B cell (primary cell): ENCODE measurements at regions not wholly inside any gene's neighbourhood (a gene's known extent, or its start where the extent isn't known, plus 50 kb on each side); places are given as distances from the start of the nearest gene placed in this dataset.

Source experiments
- ATAC-seq: fragments of 200-7000 bp; cut with Tn5 transposase; one replicate; pipeline ENCODE4 v1.10.0; 2021; ENCODE audit warnings: low read depth, mild to moderate bottlenecking, moderate number of reproducible peaks, moderate library complexity
- CTCF ChIA-PET: fragments of 350-600 bp; sonication (Branson Sonifier 250); formaldehyde crosslinking; loops from one replicate; lab custom pipeline; 2021; ENCODE audit warnings: antibody characterized with exemption, inconsistent platforms; lab: Charles Lee
- POLR2A ChIA-PET: fragments of 350-600 bp; sonication (Branson Sonifier 250); formaldehyde crosslinking; loops from one replicate; lab custom pipeline; 2021; ENCODE audit warnings: antibody characterized with exemption; lab: Charles Lee
- DNase-seq: peaks from one replicate; pipeline ENCODE4 v3.0.0; 2013
- H2AFZ ChIP-seq: 2 replicates; pipeline ENCODE4 v1.6.1; 2012; ENCODE audit warnings: mild to moderate bottlenecking, low read depth, low read length; ENCODE audit not compliant: insufficient read depth, poor library complexity, severe bottlenecking
- H3K27ac ChIP-seq, 2 donors: 1 replicate in 1 of 2; 2 replicates in 1 of 2; pipeline ENCODE4 v1.5.1; 2012 to 2013; ENCODE audit warnings: low read length in 2 of 2, mild to moderate bottlenecking in 2 of 2, moderate library complexity in 1 of 2
- H3K27me3 ChIP-seq, 4 experiments: fragments of 200-600 bp in 1 of 4; sonication (generic) in 1 of 4; replicated peaks in 1 of 4; 1 replicate in 2 of 4; 2 replicates in 2 of 4; pipeline versions ENCODE4 v1.6.1 to v1.7.0; 2013 to 2016; ENCODE audit warnings: low read length in 3 of 4, mild to moderate bottlenecking in 2 of 4, mixed read lengths in 1 of 4, moderate library complexity in 1 of 4; ENCODE audit not compliant: insufficient read depth in 4 of 4, control insufficient read depth in 3 of 4; ENCODE audit errors: control extremely low read depth in 1 of 4
- H3K36me3 ChIP-seq, 2 experiments: replicated peaks in 1 of 2; 1 replicate in 1 of 2; 2 replicates in 1 of 2; pipeline versions ENCODE4 v1.6.1 to v1.7.1; 2013; ENCODE audit warnings: low read length in 1 of 2; ENCODE audit not compliant: insufficient read depth in 2 of 2, control insufficient read depth in 1 of 2; ENCODE audit errors: control extremely low read depth in 1 of 2, extremely low read depth in 1 of 2
- H3K4me1 ChIP-seq, 2 donors: fragments of 200-600 bp in 1 of 2; sonication (generic) in 1 of 2; 1 replicate in 1 of 2; 2 replicates in 1 of 2; pipeline versions ENCODE4 v1.5.1 to v1.6.1; 2013 to 2017; ENCODE audit warnings: low read length in 2 of 2; ENCODE audit not compliant: control insufficient read depth in 2 of 2, insufficient read depth in 2 of 2
- H3K4me2 ChIP-seq: replicated peaks from 2 replicates; pipeline ENCODE3; 2012; ENCODE audit warnings: mild to moderate bottlenecking, low read depth, low read length; ENCODE audit not compliant: poor library complexity, severe bottlenecking
- H3K4me3 ChIP-seq, 5 experiments: fragments of 200-600 bp in 1 of 5; sonication (generic) in 1 of 5; 1 replicate in 3 of 5; 2 replicates in 2 of 5; pipeline versions ENCODE4 v1.5.1 to v1.7.0; 2011 to 2016; ENCODE audit warnings: low read length in 4 of 5, mild to moderate bottlenecking in 4 of 5, low read depth in 2 of 5, control low read depth in 1 of 5, moderate library complexity in 1 of 5; ENCODE audit not compliant: insufficient read depth in 1 of 5; ENCODE audit errors: control extremely low read depth in 1 of 5, extremely low read depth in 1 of 5
- H3K79me2 ChIP-seq: fragments of 200-600 bp; sonication (generic); one replicate; pipeline ENCODE4 v1.6.0; 2016; ENCODE audit warnings: low read length; ENCODE audit not compliant: control insufficient read depth, insufficient read depth
- H3K9ac ChIP-seq: fragments of 200-600 bp; sonication (generic); 2 replicates; pipeline ENCODE4 v1.6.1; 2017; ENCODE audit warnings: mild to moderate bottlenecking, low read length, moderate library complexity
- H3K9me3 ChIP-seq, 3 donors: one replicate each; pipeline versions ENCODE4 v1.6.1 to v1.7.1; 2013; ENCODE audit warnings: low read length in 2 of 3; ENCODE audit not compliant: control insufficient read depth in 2 of 3, insufficient read depth in 1 of 3; ENCODE audit errors: control extremely low read depth in 1 of 3
- H4K20me1 ChIP-seq: 2 replicates; pipeline ENCODE4 v1.6.0; 2012; ENCODE audit warnings: mild to moderate bottlenecking, low read length; ENCODE audit not compliant: insufficient read depth, control insufficient read depth, poor library complexity, severe bottlenecking
- H3K27ac Mint-ChIP-seq: one replicate; pipeline ENCODE4 v1.8.0; 2021; ENCODE audit warnings: mixed read lengths
- H3K27me3 Mint-ChIP-seq: one replicate; pipeline ENCODE4 v1.8.0; 2021; ENCODE audit warnings: mixed read lengths
- H3K4me1 Mint-ChIP-seq: one replicate; pipeline ENCODE4 v1.8.0; 2021; ENCODE audit warnings: mixed read lengths
- H3K4me3 Mint-ChIP-seq: one replicate; pipeline ENCODE4 v1.8.0; 2021; ENCODE audit warnings: mixed read lengths
- H3K9me3 Mint-ChIP-seq: one replicate; pipeline ENCODE4 v1.8.0; 2022; ENCODE audit warnings: mixed read lengths; ENCODE audit not compliant: insufficient read depth
- EZH2 ChIP-seq: IDR thresholded peaks from 2 replicates; pipeline ENCODE4 v1.6.1; 2012; ENCODE audit warnings: borderline replicate concordance, low read depth, mild to moderate bottlenecking, moderate library complexity, low read length; ENCODE audit not compliant: insufficient read depth, poor library complexity, severe bottlenecking
- WGBS: methylation state at CpG from one replicate; pipeline ENCODE4 v1.1.5; 2013; ENCODE audit warnings: missing lambda C conversion rate; ENCODE audit not compliant: insufficient coverage; 5-methylcytosine and 5-hydroxymethylcytosine counted together
- intact Hi-C: fragments of 100-400 bp; cut with micrococcal nuclease; formaldehyde crosslinking; loops from one replicate; pipeline ENCODE4 v1.10.0; 2022
- TF ChIP-seq, protein P1 (sequence below): fragments of 200-600 bp; IDR thresholded peaks from one replicate; pipeline ENCODE4 v1.8.0; 2022; ENCODE audit warnings: antibody characterized with exemption, mild to moderate bottlenecking

GRCh38 chr3:73801444-73801843 lies 176.7 kb upstream of the PDZRN3 start:
- CTCF ChIA-PET, result no interaction called here
- POLR2A ChIA-PET, result no interaction called here
- intact Hi-C loops, result no loop called here

DNA sequence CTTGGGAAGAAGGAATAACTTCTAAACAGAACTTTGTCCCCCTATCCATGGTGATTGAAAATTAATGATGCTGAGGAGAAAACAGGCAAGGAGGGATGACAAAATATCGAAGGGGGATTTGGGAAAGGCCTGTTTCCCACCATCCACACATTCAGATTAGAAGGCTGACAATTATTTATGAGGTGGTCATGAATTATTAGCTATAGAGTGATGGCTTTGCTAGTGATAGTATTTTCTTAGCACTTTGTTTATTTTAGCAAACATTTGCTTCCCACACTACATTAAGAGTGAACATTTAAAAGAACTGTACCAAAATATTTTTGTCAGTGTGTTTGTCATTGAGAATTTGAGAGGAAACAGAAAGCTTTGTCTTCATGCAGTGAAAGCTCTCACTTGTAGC lies 172.6 kb upstream of the PDZRN3 start:
- CTCF ChIA-PET, result no interaction called here

More at GRCh38 chr3:73801444-73801843, 176.7 kb upstream of the PDZRN3 start:
- no CpG with 5 or more reads among the region's 2 CpGs for WGBS
- TF ChIP-seq, protein P1, sequence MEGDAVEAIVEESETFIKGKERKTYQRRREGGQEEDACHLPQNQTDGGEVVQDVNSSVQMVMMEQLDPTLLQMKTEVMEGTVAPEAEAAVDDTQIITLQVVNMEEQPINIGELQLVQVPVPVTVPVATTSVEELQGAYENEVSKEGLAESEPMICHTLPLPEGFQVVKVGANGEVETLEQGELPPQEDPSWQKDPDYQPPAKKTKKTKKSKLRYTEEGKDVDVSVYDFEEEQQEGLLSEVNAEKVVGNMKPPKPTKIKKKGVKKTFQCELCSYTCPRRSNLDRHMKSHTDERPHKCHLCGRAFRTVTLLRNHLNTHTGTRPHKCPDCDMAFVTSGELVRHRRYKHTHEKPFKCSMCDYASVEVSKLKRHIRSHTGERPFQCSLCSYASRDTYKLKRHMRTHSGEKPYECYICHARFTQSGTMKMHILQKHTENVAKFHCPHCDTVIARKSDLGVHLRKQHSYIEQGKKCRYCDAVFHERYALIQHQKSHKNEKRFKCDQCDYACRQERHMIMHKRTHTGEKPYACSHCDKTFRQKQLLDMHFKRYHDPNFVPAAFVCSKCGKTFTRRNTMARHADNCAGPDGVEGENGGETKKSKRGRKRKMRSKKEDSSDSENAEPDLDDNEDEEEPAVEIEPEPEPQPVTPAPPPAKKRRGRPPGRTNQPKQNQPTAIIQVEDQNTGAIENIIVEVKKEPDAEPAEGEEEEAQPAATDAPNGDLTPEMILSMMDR, result no peak
- no peak for TF ChIP-seq EZH2
- DNase-seq (no peak), ATAC-seq (no peak)
- no peaks in the 10 kb centered on the region for H3K4me1 Mint-ChIP-seq
- Histone ChIP-seq H4K20me1 (no peaks in the 10 kb centered on the region), H3K79me2 (no peaks in the 10 kb centered on the region), H3K4me1 (no peaks in the 10 kb centered on the region), H3K9me3 (peaks cover 0 to 2% (median 0%) of the 10 kb centered on the region in 3 donors), H3K4me3 (no peak overlapping the region), H3K9ac (no peak overlapping the region), H3K36me3 (no peaks in the 10 kb centered on the region), H2AFZ (no peak overlapping the region), H3K27me3 (no peaks in the 10 kb centered on the region), H3K27ac (no peak overlapping the region), H3K4me2 (no peak overlapping the region)
- H3K27ac Mint-ChIP-seq, result no peak overlapping the region
- H3K9me3 Mint-ChIP-seq, result peaks cover 12% of the 10 kb centered on the region
- no peaks in the 10 kb centered on the region for H3K27me3 Mint-ChIP-seq
- no peak overlapping the region for H3K4me3 Mint-ChIP-seq

More for the DNA sequence above, 172.6 kb upstream of the PDZRN3 start:
- Histone ChIP-seq H3K27ac (no peak overlapping the region), H3K36me3 (no peaks in the 10 kb centered on the region), H3K4me2 (no peak overlapping the region), H3K79me2 (no peaks in the 10 kb centered on the region), H3K4me1 (no peaks in the 10 kb centered on the region), H2AFZ (no peak overlapping the region), H3K27me3 (no peaks in the 10 kb centered on the region), H4K20me1 (no peaks in the 10 kb centered on the region), H3K4me3 (no peak overlapping the region), H3K9me3 (peaks cover 0 to 2% (median 0%) of the 10 kb centered on the region in 3 donors), H3K9ac (no peak overlapping the region)
- TF ChIP-seq, protein P1, result no peak
- TF ChIP-seq EZH2, result no peak
- DNase-seq, result no peak
- intact Hi-C loops, result no loop called here
- WGBS, result no CpG with 5 or more reads among the region's 1 CpG
- H3K27ac Mint-ChIP-seq, result no peak overlapping the region
- no peaks in the 10 kb centered on the region for H3K4me1 Mint-ChIP-seq
- POLR2A ChIA-PET, result no interaction called here
- H3K4me3 Mint-ChIP-seq, result no peak overlapping the region
- no peak for ATAC-seq
- peaks cover 2% of the 10 kb centered on the region for H3K9me3 Mint-ChIP-seq
- no peaks in the 10 kb centered on the region for H3K27me3 Mint-ChIP-seq
